Karpas-422 (cell line): ENCODE measurements at regions not wholly inside any gene's neighbourhood (a gene's known extent, or its start where the extent isn't known, plus 50 kb on each side); places are given as distances from the start of the nearest gene placed in this dataset.
A peak's percentile ranks its signal among the peaks of the same experiment; 100 is the strongest.
"Not testable (repeated sequence)": the region's sequence is repeated elsewhere in the genome, so short reads cannot be mapped to it uniquely, and the experiment has no call there.

Source experiments
- DNase-seq: peaks from one replicate; pipeline ENCODE4 v3.0.0-alpha.2; 2015
- H2AFZ ChIP-seq: fragments of 200-600 bp; sonication (generic); 2 replicates; pipeline ENCODE4 v1.6.1; 2014; ENCODE audit warnings: antibody characterized with exemption, low read length, mixed read lengths
- H3K27ac ChIP-seq: fragments of 200-600 bp; sonication (generic); 2 replicates; pipeline ENCODE4 v1.5.1; 2014; ENCODE audit warnings: mild to moderate bottlenecking, low read length, moderate library complexity
- H3K27me3 ChIP-seq: fragments of 200-600 bp; sonication (generic); 2 replicates; pipeline ENCODE4 v1.6.1; 2014; ENCODE audit warnings: low read length, mixed read lengths
- H3K36me3 ChIP-seq: fragments of 200-600 bp; sonication (generic); 2 replicates; pipeline ENCODE4 v1.6.1; 2014; ENCODE audit warnings: low read length, mixed read lengths; ENCODE audit not compliant: insufficient read depth
- H3K4me1 ChIP-seq: fragments of 200-600 bp; sonication (generic); 2 replicates; pipeline ENCODE4 v1.6.1; 2014; ENCODE audit warnings: mild to moderate bottlenecking, low read length, mixed read lengths
- H3K4me2 ChIP-seq: fragments of 200-600 bp; sonication (generic); 2 replicates; pipeline ENCODE4 v1.6.1; 2014; ENCODE audit warnings: low read length, low read depth, mild to moderate bottlenecking; ENCODE audit not compliant: poor library complexity, severe bottlenecking
- H3K4me3 ChIP-seq: fragments of 200-600 bp; sonication (generic); 2 replicates; pipeline ENCODE4 v1.5.1; 2014; ENCODE audit warnings: mild to moderate bottlenecking, antibody characterized with exemption, low read length, mixed read lengths
- H3K79me2 ChIP-seq: fragments of 200-600 bp; sonication (generic); 2 replicates; pipeline ENCODE4 v1.6.1; 2014; ENCODE audit warnings: mild to moderate bottlenecking, low read length, mixed read lengths
- H3K9ac ChIP-seq: fragments of 200-600 bp; sonication (generic); 2 replicates; pipeline ENCODE4 v1.6.0; 2014; ENCODE audit warnings: low read length
- H3K9me2 ChIP-seq: fragments of 200-600 bp; sonication (generic), shearing (Covaris generic); replicated peaks from 2 replicates; pipeline ENCODE4 v1.6.0; 2014; ENCODE audit warnings: mild to moderate bottlenecking, low read length, moderate library complexity; ENCODE audit not compliant: insufficient read depth
- H3K9me3 ChIP-seq: fragments of 300-700, 200-600 bp; sonication (generic); 2 replicates; pipeline ENCODE4 v1.6.1; 2014; ENCODE audit warnings: low read length, mixed read lengths
- H4K20me1 ChIP-seq: fragments of 200-600 bp; sonication (generic); 2 replicates; pipeline ENCODE4 v1.6.1; 2014; ENCODE audit warnings: mild to moderate bottlenecking, antibody characterized with exemption, low read length, low read depth; ENCODE audit not compliant: insufficient read depth

DNA sequence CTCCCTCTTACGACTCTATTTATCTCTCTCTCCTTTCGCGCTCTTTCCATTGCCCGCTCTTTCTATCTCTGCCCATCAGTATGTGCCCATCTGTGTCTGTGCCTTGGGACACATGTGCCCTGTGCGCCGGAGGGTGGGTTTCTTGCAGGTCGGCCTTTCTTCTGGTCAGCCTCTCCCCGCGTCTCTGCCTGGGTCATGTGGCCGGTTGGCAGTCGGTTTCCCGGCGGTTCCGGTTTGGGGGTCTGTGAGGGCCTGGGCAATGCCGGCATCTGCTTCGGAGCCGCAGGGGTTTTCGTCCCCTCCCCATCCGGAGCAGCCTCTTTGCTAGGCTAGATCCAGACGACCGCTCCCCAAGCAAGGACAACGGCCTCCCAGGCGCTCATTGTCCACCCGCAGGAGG, 1426.0 kb upstream of the PCDH10 start:
- H3K4me3 ChIP-seq, H4K20me1 ChIP-seq, H3K9me2 ChIP-seq, H3K9ac ChIP-seq, H3K4me1 ChIP-seq, H3K27me3 ChIP-seq, H3K79me2 ChIP-seq, H3K27ac ChIP-seq, H2AFZ ChIP-seq, H3K36me3 ChIP-seq, DNase-seq, H3K9me3 ChIP-seq, H3K4me2 ChIP-seq: not testable (repeated sequence)

DNA sequence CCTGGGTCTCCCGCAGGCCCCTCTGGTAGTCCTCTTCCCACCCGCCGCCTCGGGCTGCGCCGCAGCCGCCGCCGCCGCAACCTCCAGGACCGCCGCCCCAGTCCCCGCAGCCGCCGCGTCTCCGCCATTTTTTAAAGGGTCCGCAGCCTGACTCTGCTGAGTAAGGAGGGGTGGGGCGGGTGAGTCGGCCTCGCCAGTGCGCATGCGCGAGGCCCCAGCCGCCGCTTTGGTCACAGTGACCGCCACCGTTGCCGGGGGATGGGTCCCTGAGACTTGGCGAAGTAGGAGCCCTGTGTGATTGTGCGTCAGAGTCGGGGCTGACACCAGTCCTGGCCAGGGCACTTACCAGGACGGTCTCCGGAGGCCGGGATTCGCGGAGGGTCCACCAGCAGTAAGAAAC, 1424.2 kb upstream of the PCDH10 start:
- peak overlapping the region; percentile 31; the same call in 1 of the 2 replicates for H3K9ac ChIP-seq
- H3K4me3 ChIP-seq, H3K4me2 ChIP-seq, H3K9me3 ChIP-seq, H2AFZ ChIP-seq, H3K27ac ChIP-seq, H3K36me3 ChIP-seq, H3K4me1 ChIP-seq, H3K9me2 ChIP-seq, H4K20me1 ChIP-seq, H3K79me2 ChIP-seq, H3K27me3 ChIP-seq: not testable (repeated sequence)
- peak; percentile 74 for DNase-seq

DNA sequence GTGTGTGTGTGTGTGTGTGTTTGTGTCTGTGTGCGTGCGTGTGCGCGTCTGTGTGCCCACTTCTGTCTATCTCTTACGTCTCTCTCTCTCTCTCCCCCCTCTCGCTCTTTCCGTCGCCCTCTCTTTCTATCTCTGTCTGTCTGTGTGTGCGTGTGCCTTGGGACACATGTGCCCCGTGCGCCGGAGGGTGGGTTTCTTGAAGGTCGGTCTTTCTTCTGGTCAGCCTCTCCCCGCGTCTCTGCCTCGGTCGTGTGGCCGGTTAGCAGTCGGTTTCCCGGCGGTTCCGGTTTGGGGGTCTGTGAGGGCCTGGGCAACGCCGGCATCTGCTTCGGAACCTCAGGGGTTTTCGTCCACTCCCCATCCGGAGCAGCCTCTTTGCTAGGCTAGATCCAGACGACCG, 1423.6 kb upstream of the PCDH10 start:
- not testable (repeated sequence) for H4K20me1 ChIP-seq, H3K79me2 ChIP-seq, DNase-seq, H3K9ac ChIP-seq, H3K27me3 ChIP-seq, H3K9me2 ChIP-seq, H3K36me3 ChIP-seq, H3K4me3 ChIP-seq, H3K9me3 ChIP-seq, H3K4me1 ChIP-seq, H3K4me2 ChIP-seq, H3K27ac ChIP-seq, H2AFZ ChIP-seq

- not testable (repeated sequence) for H3K79me2 ChIP-seq, DNase-seq, H3K27me3 ChIP-seq, H3K9me2 ChIP-seq, H4K20me1 ChIP-seq, H3K4me1 ChIP-seq, H3K4me2 ChIP-seq, H3K36me3 ChIP-seq, H3K27ac ChIP-seq, H2AFZ ChIP-seq, H3K9ac ChIP-seq, H3K4me3 ChIP-seq, H3K9me3 ChIP-seq
These were observed 1422.2 kb upstream of the PCDH10 start for GRCh38 chr4:131726940-131727339.

GRCh38 chr4:131727418-131727817, 1421.7 kb upstream of the PCDH10 start:
- H3K9me3 ChIP-seq, H3K4me1 ChIP-seq, H2AFZ ChIP-seq, H4K20me1 ChIP-seq, H3K79me2 ChIP-seq, H3K4me3 ChIP-seq, H3K9me2 ChIP-seq, H3K9ac ChIP-seq, H3K4me2 ChIP-seq, DNase-seq, H3K36me3 ChIP-seq, H3K27me3 ChIP-seq, H3K27ac ChIP-seq: not testable (repeated sequence)

DNA sequence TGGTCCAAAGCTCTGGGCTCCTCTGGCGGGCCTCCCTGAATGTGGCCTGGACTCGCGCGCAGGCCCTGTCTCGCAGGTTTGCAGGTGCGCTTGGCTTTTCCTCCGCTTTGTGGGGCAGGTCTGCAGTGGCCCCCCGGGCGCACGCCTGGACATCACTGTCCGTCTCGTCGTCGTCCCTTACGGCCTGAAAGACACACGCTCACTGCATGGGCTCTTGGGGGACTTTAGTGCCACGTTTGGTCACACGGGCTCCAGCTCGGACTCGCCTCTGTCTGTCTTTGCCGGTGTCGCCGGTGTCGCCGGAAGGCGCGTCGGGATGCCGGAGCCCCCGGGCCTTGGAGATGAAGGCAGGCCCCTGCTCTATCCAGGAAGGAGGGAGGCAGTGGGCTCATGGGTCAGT, 1419.9 kb upstream of the PCDH10 start:
- not testable (repeated sequence) for H3K9ac ChIP-seq, H3K4me3 ChIP-seq, H4K20me1 ChIP-seq, H3K79me2 ChIP-seq, H3K27me3 ChIP-seq, H3K4me2 ChIP-seq, DNase-seq, H3K4me1 ChIP-seq, H3K9me2 ChIP-seq, H3K27ac ChIP-seq, H3K9me3 ChIP-seq, H2AFZ ChIP-seq, H3K36me3 ChIP-seq

DNA sequence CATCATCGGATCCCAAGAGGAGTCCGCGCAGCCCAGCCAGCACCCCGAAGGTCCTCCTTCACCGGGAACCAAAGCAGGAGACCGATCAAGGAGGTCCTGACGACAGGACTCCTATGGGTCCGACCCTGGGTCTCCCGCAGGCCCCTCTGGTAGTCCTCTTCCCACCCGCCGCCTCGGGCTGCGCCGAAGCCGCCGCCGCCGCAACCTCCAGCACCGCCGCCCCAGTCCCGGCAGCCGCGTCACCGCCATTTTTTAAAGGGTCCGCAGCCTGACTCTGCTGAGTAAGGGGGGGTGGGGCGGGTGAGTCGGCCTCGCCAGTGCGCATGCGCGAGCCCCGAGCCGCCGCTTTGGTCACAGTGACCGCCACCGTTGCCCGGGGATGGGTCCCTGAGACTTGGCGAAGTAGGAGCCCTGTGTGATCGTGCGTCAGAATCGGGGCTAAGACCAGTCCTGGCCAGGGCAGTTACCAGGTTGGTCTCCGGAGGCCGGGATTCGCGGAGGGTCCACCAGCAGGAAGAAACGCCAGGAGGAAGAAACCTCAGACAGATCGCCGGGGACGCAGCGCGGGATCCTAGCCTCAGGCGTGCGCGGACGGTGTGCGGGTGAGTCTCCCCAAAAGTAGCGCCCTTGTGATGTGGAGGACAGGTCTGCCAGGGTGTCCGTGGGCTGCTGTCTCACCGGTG, 1419.2 kb upstream of the PCDH10 start:
- H3K4me2 ChIP-seq, H3K27ac ChIP-seq, H3K79me2 ChIP-seq, H4K20me1 ChIP-seq, H3K36me3 ChIP-seq, H3K27me3 ChIP-seq, H3K9me3 ChIP-seq, H3K4me1 ChIP-seq, H3K9ac ChIP-seq, H2AFZ ChIP-seq, H3K4me3 ChIP-seq, H3K9me2 ChIP-seq, DNase-seq: not testable (repeated sequence)

DNA sequence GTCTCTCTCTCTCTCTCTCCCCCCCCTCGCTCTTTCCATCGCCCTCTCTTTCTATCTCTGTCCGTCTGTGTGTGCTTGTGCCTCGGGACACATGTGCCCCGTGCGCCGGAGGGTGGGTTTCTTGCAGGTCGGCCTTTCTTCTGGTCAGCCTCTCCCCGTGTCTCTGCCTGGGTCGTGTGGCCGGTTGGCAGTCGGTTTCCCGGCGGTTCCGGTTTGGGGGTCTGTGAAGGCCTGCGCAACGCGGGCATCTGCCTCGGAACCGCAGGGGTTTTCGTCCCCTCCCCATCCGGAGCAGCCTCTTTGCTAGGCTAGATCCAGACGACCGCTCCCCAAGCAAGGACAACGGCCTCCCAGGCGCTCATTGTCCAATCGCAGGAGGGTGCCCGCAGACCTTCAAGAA, 1418.5 kb upstream of the PCDH10 start:
- not testable (repeated sequence) for H3K36me3 ChIP-seq, H4K20me1 ChIP-seq, H2AFZ ChIP-seq, H3K9me3 ChIP-seq, H3K9ac ChIP-seq, H3K27me3 ChIP-seq, DNase-seq, H3K27ac ChIP-seq, H3K4me2 ChIP-seq, H3K4me1 ChIP-seq, H3K79me2 ChIP-seq, H3K4me3 ChIP-seq, H3K9me2 ChIP-seq

DNA sequence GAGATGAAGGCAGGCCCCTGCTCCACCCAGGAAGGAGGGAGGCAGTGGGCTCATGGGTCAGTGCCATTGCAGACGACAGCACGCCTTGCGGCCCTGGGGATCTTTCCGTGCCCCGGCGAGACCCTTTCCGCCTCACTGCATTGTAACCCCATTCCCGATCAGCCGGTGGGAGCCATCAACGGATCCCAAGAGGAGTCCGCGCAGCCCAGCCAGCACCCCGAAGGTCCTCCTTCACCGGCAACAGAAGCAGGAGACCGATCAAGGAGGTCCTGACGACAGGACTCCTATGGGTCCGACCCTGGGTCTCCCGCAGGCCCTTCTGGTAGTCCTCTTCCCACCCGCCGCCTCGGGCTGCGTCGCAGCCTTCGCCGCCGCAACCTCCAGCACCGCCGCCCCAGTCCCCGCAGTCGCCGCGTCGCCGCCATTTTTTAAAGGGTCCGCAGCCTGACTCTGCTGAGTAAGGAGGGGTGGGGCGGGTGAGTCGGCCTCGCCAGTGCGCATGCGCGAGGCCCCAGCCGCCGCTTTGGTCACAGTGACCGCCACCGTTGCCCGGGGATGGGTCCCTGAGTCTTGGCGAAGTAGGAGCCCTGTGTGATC, 1417.0 kb upstream of the PCDH10 start:
- H3K4me1 ChIP-seq, H3K9me2 ChIP-seq, H3K4me3 ChIP-seq, DNase-seq, H3K4me2 ChIP-seq, H2AFZ ChIP-seq, H3K27ac ChIP-seq, H3K36me3 ChIP-seq, H3K9ac ChIP-seq, H3K9me3 ChIP-seq, H4K20me1 ChIP-seq, H3K79me2 ChIP-seq, H3K27me3 ChIP-seq: not testable (repeated sequence)
